ENCODE measurements at regions not wholly inside any gene's neighbourhood (a gene's known extent, or its start where the extent isn't known, plus 50 kb on each side); places are given as distances from the start of the nearest gene placed in this dataset.

GRCh38 chr2:49298230-49298629 is 143.9 kb upstream of the FSHR start:
- DNase-seq: no peak

GRCh38 chr2:49296107-49296867 is 142.0 kb upstream of the FSHR start:
- DNase-seq: no peak

GRCh38 chr2:49294225-49294624 is 139.9 kb upstream of the FSHR start:
- DNase-seq: no peak

GRCh38 chr2:49291619-49292018 is 137.3 kb upstream of the FSHR start:
- DNase-seq: no peak

- DNase-seq: no peak
Observed at GRCh38 chr2:49289711-49290110, 135.4 kb upstream of the FSHR start.

- DNase-seq: no peak
Observed at GRCh38 chr2:49288902-49289700, 134.8 kb upstream of the FSHR start.

GRCh38 chr2:49288113-49288705 is 133.9 kb upstream of the FSHR start:
- no peak for DNase-seq

GRCh38 chr2:49286726-49287125 is 132.4 kb upstream of the FSHR start:
- no peak for DNase-seq

GRCh38 chr2:49286045-49286444 is 131.7 kb upstream of the FSHR start:
- DNase-seq: no peak

GRCh38 chr2:49278561-49278960 is 124.2 kb upstream of the FSHR start:
- no peak for DNase-seq

- DNase-seq: no peak
Observed at GRCh38 chr2:49278141-49278540, 123.8 kb upstream of the FSHR start.

GRCh38 chr2:49271060-49271606 is 116.8 kb upstream of the FSHR start:
- DNase-seq: no peak

- DNase-seq: no peak
Observed at GRCh38 chr2:49270091-49270490, 115.8 kb upstream of the FSHR start.

GRCh38 chr2:49265471-49265870 is 111.2 kb upstream of the FSHR start:
- DNase-seq: no peak

- DNase-seq: peak; percentile 74
Observed at GRCh38 chr2:49262801-49263560, 108.7 kb upstream of the FSHR start.

- DNase-seq: peak; percentile 99
Observed at GRCh38 chr2:49261781-49262180, 107.5 kb upstream of the FSHR start.

- no peak for DNase-seq
Observed at GRCh38 chr2:49260979-49261538, 106.7 kb upstream of the FSHR start.

- DNase-seq: no peak
Observed at GRCh38 chr2:49259926-49260325, 105.6 kb upstream of the FSHR start.

GRCh38 chr2:49255409-49255971 is 101.2 kb upstream of the FSHR start:
- peak; percentile 52 for DNase-seq

GRCh38 chr2:49254401-49254800 is 100.1 kb upstream of the FSHR start:
- no peak for DNase-seq

- DNase-seq: no peak
Observed at GRCh38 chr2:49251766-49252165, 97.5 kb upstream of the FSHR start.

GRCh38 chr2:49251251-49251650 is 96.9 kb upstream of the FSHR start:
- DNase-seq: no peak

Data from NCI-H2227 treated with DMSO at 0.1 percent for 48 hours (cell line).